Astrocyte (in vitro differentiated cells and primary cell): ENCODE measurements at regions not wholly inside any gene's neighbourhood (a gene's known extent, or its start where the extent isn't known, plus 50 kb on each side); places are given as distances from the start of the nearest gene placed in this dataset.

ENCODE experiments used
- DNase-seq: peaks from one replicate; pipeline ENCODE4 v3.0.0-alpha.2; 2010; ENCODE audit warnings: low read depth
- FAIRE-seq: peaks from 2 replicates; lab custom pipeline; 2011; peaks lifted over from hg19 to GRCh38; lab: Jason Lieb, UNC
- H2AFZ ChIP-seq: 2 replicates; pipeline ENCODE4 v1.6.0; 2012; ENCODE audit warnings: low read depth, low read length, inconsistent platforms
- H3K27ac ChIP-seq: 2 replicates; pipeline ENCODE4 v1.5.1; 2011; ENCODE audit warnings: low read depth, low read length, inconsistent platforms
- H3K27me3 ChIP-seq: 2 replicates; pipeline ENCODE4 v1.6.0; 2011; ENCODE audit warnings: low read length, inconsistent platforms; ENCODE audit not compliant: insufficient read depth
- H3K36me3 ChIP-seq: 2 replicates; pipeline ENCODE4 v1.5.1; 2011; ENCODE audit warnings: low read length, inconsistent platforms; ENCODE audit not compliant: insufficient read depth
- H3K4me1 ChIP-seq: 2 replicates; pipeline ENCODE4 v1.5.1; 2011; ENCODE audit warnings: low read length, inconsistent platforms; ENCODE audit not compliant: insufficient read depth
- H3K4me2 ChIP-seq: 2 replicates; pipeline ENCODE4 v1.6.0; 2012; ENCODE audit warnings: low read length, inconsistent platforms
- H3K4me3 ChIP-seq: 2 replicates; pipeline ENCODE4 v1.5.1; 2011; ENCODE audit warnings: low read depth, mild to moderate bottlenecking, low read length, inconsistent platforms; ENCODE audit not compliant: insufficient read depth
- H3K79me2 ChIP-seq: 2 replicates; pipeline ENCODE4 v1.6.0; 2012; ENCODE audit warnings: mild to moderate bottlenecking, low read length, inconsistent platforms; ENCODE audit not compliant: insufficient read depth
- H3K9ac ChIP-seq: 2 replicates; pipeline ENCODE4 v1.6.0; 2012; ENCODE audit warnings: mild to moderate bottlenecking, low read length, inconsistent platforms
- H3K9me3 ChIP-seq: 2 replicates; pipeline ENCODE4 v1.5.1; 2012; ENCODE audit warnings: low read depth, mild to moderate bottlenecking, low read length, inconsistent platforms; ENCODE audit not compliant: insufficient read depth
- H4K20me1 ChIP-seq: 2 replicates; pipeline ENCODE4 v1.6.0; 2012; ENCODE audit warnings: low read length, inconsistent platforms; ENCODE audit not compliant: insufficient read depth
- H3K27ac Mint-ChIP-seq: one replicate; pipeline ENCODE4 v1.8.0; 2021; ENCODE audit warnings: mild to moderate bottlenecking, mixed read lengths; ENCODE audit not compliant: unreplicated experiment
- H3K27me3 Mint-ChIP-seq: one replicate; pipeline ENCODE4 v1.8.0; 2021; ENCODE audit warnings: low read depth, mixed read lengths; ENCODE audit not compliant: unreplicated experiment
- H3K36me3 Mint-ChIP-seq: one replicate; pipeline ENCODE4 v1.8.0; 2021; ENCODE audit warnings: low read depth, mixed read lengths; ENCODE audit not compliant: unreplicated experiment
- H3K4me1 Mint-ChIP-seq: one replicate; pipeline ENCODE4 v1.8.0; 2021; ENCODE audit warnings: low read depth, mixed read lengths; ENCODE audit not compliant: unreplicated experiment
- H3K4me3 Mint-ChIP-seq: one replicate; pipeline ENCODE4 v1.8.0; 2021; ENCODE audit warnings: mild to moderate bottlenecking, moderate library complexity, mixed read lengths; ENCODE audit not compliant: unreplicated experiment
- H3K9me3 Mint-ChIP-seq: one replicate; pipeline ENCODE4 v1.8.0; 2021; ENCODE audit warnings: mild to moderate bottlenecking, mixed read lengths; ENCODE audit not compliant: unreplicated experiment
- CTCF ChIP-seq: IDR thresholded peaks from 2 replicates; pipeline ENCODE4 v1.5.1; 2011; ENCODE audit warnings: low read depth, mild to moderate bottlenecking, inconsistent platforms, low read length, moderate library complexity; ENCODE audit not compliant: insufficient read depth
- EZH2 ChIP-seq: IDR thresholded peaks from 2 replicates; pipeline ENCODE4 v1.6.1; 2012; ENCODE audit warnings: mild to moderate bottlenecking, low read length, inconsistent platforms; ENCODE audit not compliant: insufficient read depth

DNA sequence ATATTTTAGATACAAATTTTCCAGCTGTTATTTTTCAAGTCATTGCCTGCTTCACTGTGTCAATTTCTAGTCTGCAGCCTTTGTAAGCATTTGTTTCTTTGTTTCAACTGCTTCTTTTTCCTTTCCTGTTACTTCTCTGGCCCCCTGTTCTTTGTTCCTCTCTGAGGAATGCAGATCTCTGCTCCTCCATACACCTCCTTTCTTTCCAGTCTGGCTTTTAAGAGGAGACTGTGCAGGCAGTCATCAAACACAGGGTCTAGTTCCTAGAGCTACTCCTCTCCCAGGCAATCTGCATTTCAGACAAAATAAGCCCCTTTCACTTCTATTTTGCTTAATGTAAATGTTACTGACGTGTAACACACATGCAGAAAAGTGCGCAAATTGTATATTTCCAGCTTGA lies 502.9 kb downstream of the PDCD6IP start:
- Histone ChIP-seq H2AFZ (no peak overlapping the region), H3K79me2 (no peaks in the 10 kb centered on the region), H4K20me1 (no peaks in the 10 kb centered on the region), H3K9me3 (no peaks in the 10 kb centered on the region), H3K27me3 (no peaks in the 10 kb centered on the region), H3K36me3 (no peaks in the 10 kb centered on the region), H3K4me1 (no peaks in the 10 kb centered on the region), H3K9ac (no peak overlapping the region), H3K4me2 (no peak overlapping the region), H3K4me3 (no peak overlapping the region), H3K27ac (no peak overlapping the region)
- no peak for DNase-seq
- FAIRE-seq: no peak
- Mint-ChIP-seq H3K4me3 (no peak overlapping the region), H3K9me3 (peaks cover 6% of the 10 kb centered on the region), H3K36me3 (no peaks in the 10 kb centered on the region), H3K4me1 (peaks cover 47% of the 10 kb centered on the region), H3K27me3 (peaks cover 6% of the 10 kb centered on the region), H3K27ac (no peak overlapping the region)
- TF ChIP-seq CTCF: no peak
- TF ChIP-seq EZH2: no peak

GRCh38 chr3:34305266-34305665 lies 506.8 kb downstream of the PDCD6IP start:
- Histone ChIP-seq H2AFZ (no peak overlapping the region), H3K27ac (no peak overlapping the region), H3K9me3 (no peaks in the 10 kb centered on the region), H3K4me1 (no peaks in the 10 kb centered on the region), H3K9ac (no peak overlapping the region), H3K27me3 (no peaks in the 10 kb centered on the region), H4K20me1 (no peaks in the 10 kb centered on the region), H3K4me2 (no peak overlapping the region), H3K36me3 (no peaks in the 10 kb centered on the region), H3K79me2 (no peaks in the 10 kb centered on the region), H3K4me3 (no peak overlapping the region)
- no peak for DNase-seq
- no peak overlapping the region for H3K4me3 Mint-ChIP-seq
- peak overlapping the region; percentile 99 for H3K27ac Mint-ChIP-seq
- TF ChIP-seq CTCF: no peak
- TF ChIP-seq EZH2: no peak
- no peak for FAIRE-seq
- H3K4me1 Mint-ChIP-seq: peaks cover 36% of the 10 kb centered on the region
- H3K9me3 Mint-ChIP-seq: peaks cover 11% of the 10 kb centered on the region
- no peaks in the 10 kb centered on the region for H3K36me3 Mint-ChIP-seq
- no peaks in the 10 kb centered on the region for H3K27me3 Mint-ChIP-seq

- no peak overlapping the region for H2AFZ ChIP-seq
- Mint-ChIP-seq H3K27ac (no peak overlapping the region), H3K27me3 (no peaks in the 10 kb centered on the region), H3K4me3 (no peak overlapping the region), H3K9me3 (peaks cover 9% of the 10 kb centered on the region), H3K36me3 (no peaks in the 10 kb centered on the region), H3K4me1 (peaks cover 2% of the 10 kb centered on the region)
- H3K4me3 ChIP-seq: no peak overlapping the region
- no peaks in the 10 kb centered on the region for H4K20me1 ChIP-seq
- H3K36me3 ChIP-seq: no peaks in the 10 kb centered on the region
- no peaks in the 10 kb centered on the region for H3K79me2 ChIP-seq
- no peak overlapping the region for H3K9ac ChIP-seq
- no peaks in the 10 kb centered on the region for H3K9me3 ChIP-seq
- no peak overlapping the region for H3K27ac ChIP-seq
- TF ChIP-seq EZH2 (no peak), CTCF (no peak)
- H3K27me3 ChIP-seq: no peaks in the 10 kb centered on the region
- no peak for DNase-seq
- H3K4me1 ChIP-seq: no peaks in the 10 kb centered on the region
- no peak for FAIRE-seq
- no peak overlapping the region for H3K4me2 ChIP-seq
Measured at GRCh38 chr3:34312684-34313083, 514.3 kb downstream of the PDCD6IP start.
